ENCODE measurements at regions not wholly inside any gene's neighbourhood (a gene's known extent, or its start where the extent isn't known, plus 50 kb on each side); places are given as distances from the start of the nearest gene placed in this dataset.

GRCh38 chr13:39942552-39943273 lies 287.3 kb downstream of the COG6 start:
- TF ChIP-seq POLR2AphosphoS5 (IDR thresholded peaks at IDR 0.05; ENCODE audit: low read depth, low read length): no peak
- no peak for TF ChIP-seq REST (IDR thresholded peaks at IDR 0.05; ENCODE audit: insufficient read depth in 1 of 2, low read depth in 2 of 2, low read length in 2 of 2)
- no peak for TF ChIP-seq TAF1 (IDR thresholded peaks at IDR 0.05; ENCODE audit: borderline replicate concordance, insufficient read depth, low read length)
- TF ChIP-seq SIN3A (IDR thresholded peaks at IDR 0.05; ENCODE audit: borderline replicate concordance, insufficient read depth, low read length): no peak
- no peak for TF ChIP-seq FOXP2 (optimal IDR thresholded peaks at IDR 0.05; ENCODE audit: borderline replicate concordance, extremely low read depth, extremely low read length, insufficient read depth)

- no peak for TF ChIP-seq FOXP2 (optimal IDR thresholded peaks at IDR 0.05; ENCODE audit: borderline replicate concordance, extremely low read depth, extremely low read length, insufficient read depth)
- TF ChIP-seq SIN3A (IDR thresholded peaks at IDR 0.05; ENCODE audit: borderline replicate concordance, insufficient read depth, low read length): no peak
- no peak for TF ChIP-seq TAF1 (IDR thresholded peaks at IDR 0.05; ENCODE audit: borderline replicate concordance, insufficient read depth, low read length)
- TF ChIP-seq POLR2AphosphoS5 (IDR thresholded peaks at IDR 0.05; ENCODE audit: low read depth, low read length): no peak
- no peak for TF ChIP-seq REST (IDR thresholded peaks at IDR 0.05; ENCODE audit: insufficient read depth in 1 of 2, low read depth in 2 of 2, low read length in 2 of 2)
These were observed 288.2 kb downstream of the COG6 start for GRCh38 chr13:39943711-39944110.

- TF ChIP-seq FOXP2 (optimal IDR thresholded peaks at IDR 0.05; ENCODE audit: borderline replicate concordance, extremely low read depth, extremely low read length, insufficient read depth): no peak
These were observed 289.8 kb downstream of the COG6 start for GRCh38 chr13:39945226-39945625.

GRCh38 chr13:39946769-39947168 lies 291.3 kb downstream of the COG6 start:
- TF ChIP-seq SIN3A (IDR thresholded peaks at IDR 0.05; ENCODE audit: borderline replicate concordance, insufficient read depth, low read length) (no peak), TAF1 (IDR thresholded peaks at IDR 0.05; ENCODE audit: borderline replicate concordance, insufficient read depth, low read length) (no peak), FOXP2 (optimal IDR thresholded peaks at IDR 0.05; ENCODE audit: borderline replicate concordance, extremely low read depth, extremely low read length, insufficient read depth) (no peak), REST (IDR thresholded peaks at IDR 0.05; ENCODE audit: insufficient read depth in 1 of 2, low read depth in 2 of 2, low read length in 2 of 2) (no peak), POLR2AphosphoS5 (IDR thresholded peaks at IDR 0.05; ENCODE audit: low read depth, low read length) (no peak)

- no peak for TF ChIP-seq SIN3A (IDR thresholded peaks at IDR 0.05; ENCODE audit: borderline replicate concordance, insufficient read depth, low read length)
- no peak for TF ChIP-seq POLR2AphosphoS5 (IDR thresholded peaks at IDR 0.05; ENCODE audit: low read depth, low read length)
- TF ChIP-seq REST (IDR thresholded peaks at IDR 0.05; ENCODE audit: insufficient read depth in 1 of 2, low read depth in 2 of 2, low read length in 2 of 2): no peak
- no peak for TF ChIP-seq TAF1 (IDR thresholded peaks at IDR 0.05; ENCODE audit: borderline replicate concordance, insufficient read depth, low read length)
- TF ChIP-seq FOXP2 (optimal IDR thresholded peaks at IDR 0.05; ENCODE audit: borderline replicate concordance, extremely low read depth, extremely low read length, insufficient read depth): no peak
These were observed 295.8 kb downstream of the COG6 start for GRCh38 chr13:39951301-39951700.

All from PFSK-1 (cell line).